ENCODE measurements at regions not wholly inside any gene's neighbourhood (a gene's known extent, or its start where the extent isn't known, plus 50 kb on each side); places are given as distances from the start of the nearest gene placed in this dataset.
"Not testable (repeated sequence)": the region's sequence is repeated elsewhere in the genome, so short reads cannot be mapped to it uniquely, and the experiment has no call there.

GRCh38 chr3:21995079-21995607, 244.1 kb upstream of the ZNF385D start:
- no peak for TF ChIP-seq CTCF (IDR thresholded peaks at IDR 0.05; ENCODE audit: insufficient read depth, low read depth, low read length, missing control alignments)
- no peak overlapping the region for H3K4me3 ChIP-seq (ENCODE audit: low read depth, low read length)
- DNase-seq (ENCODE audit: low read depth): no peak

GRCh38 chr3:22007368-22007767, 256.4 kb upstream of the ZNF385D start:
- TF ChIP-seq CTCF (IDR thresholded peaks at IDR 0.05; ENCODE audit: insufficient read depth, low read depth, low read length, missing control alignments): no peak
- DNase-seq (ENCODE audit: low read depth): no peak
- no peak overlapping the region for H3K4me3 ChIP-seq (ENCODE audit: low read depth, low read length)

- no peak overlapping the region for H3K4me3 ChIP-seq (ENCODE audit: low read depth, low read length)
Measured at GRCh38 chr3:22010997-22011396, 260.0 kb upstream of the ZNF385D start.

GRCh38 chr3:22012471-22012870, 261.5 kb upstream of the ZNF385D start:
- no peak for TF ChIP-seq CTCF (IDR thresholded peaks at IDR 0.05; ENCODE audit: insufficient read depth, low read depth, low read length, missing control alignments)
- H3K4me3 ChIP-seq (ENCODE audit: low read depth, low read length): no peak overlapping the region
- no peak for DNase-seq (ENCODE audit: low read depth)

More at GRCh38 chr3:22010997-22011396, 260.0 kb upstream of the ZNF385D start:
- TF ChIP-seq CTCF (IDR thresholded peaks at IDR 0.05; ENCODE audit: insufficient read depth, low read depth, low read length, missing control alignments): no peak
- no peak for DNase-seq (ENCODE audit: low read depth)

GRCh38 chr3:22013641-22014040, 262.6 kb upstream of the ZNF385D start:
- no peak for TF ChIP-seq CTCF (IDR thresholded peaks at IDR 0.05; ENCODE audit: insufficient read depth, low read depth, low read length, missing control alignments)

GRCh38 chr3:22016197-22016596, 265.2 kb upstream of the ZNF385D start:
- DNase-seq (ENCODE audit: low read depth): no peak
- TF ChIP-seq CTCF (IDR thresholded peaks at IDR 0.05; ENCODE audit: insufficient read depth, low read depth, low read length, missing control alignments): no peak
- H3K4me3 ChIP-seq (ENCODE audit: low read depth, low read length): no peak overlapping the region

More at GRCh38 chr3:22013641-22014040, 262.6 kb upstream of the ZNF385D start:
- H3K4me3 ChIP-seq (ENCODE audit: low read depth, low read length): no peak overlapping the region
- DNase-seq (ENCODE audit: low read depth): no peak

GRCh38 chr3:22024638-22025037, 273.6 kb upstream of the ZNF385D start:
- not testable (repeated sequence) for H3K4me3 ChIP-seq (ENCODE audit: low read depth, low read length); DNase-seq (ENCODE audit: low read depth)
